ENCODE measurements at regions not wholly inside any gene's neighbourhood (a gene's known extent, or its start where the extent isn't known, plus 50 kb on each side); places are given as distances from the start of the nearest gene placed in this dataset.

DNA sequence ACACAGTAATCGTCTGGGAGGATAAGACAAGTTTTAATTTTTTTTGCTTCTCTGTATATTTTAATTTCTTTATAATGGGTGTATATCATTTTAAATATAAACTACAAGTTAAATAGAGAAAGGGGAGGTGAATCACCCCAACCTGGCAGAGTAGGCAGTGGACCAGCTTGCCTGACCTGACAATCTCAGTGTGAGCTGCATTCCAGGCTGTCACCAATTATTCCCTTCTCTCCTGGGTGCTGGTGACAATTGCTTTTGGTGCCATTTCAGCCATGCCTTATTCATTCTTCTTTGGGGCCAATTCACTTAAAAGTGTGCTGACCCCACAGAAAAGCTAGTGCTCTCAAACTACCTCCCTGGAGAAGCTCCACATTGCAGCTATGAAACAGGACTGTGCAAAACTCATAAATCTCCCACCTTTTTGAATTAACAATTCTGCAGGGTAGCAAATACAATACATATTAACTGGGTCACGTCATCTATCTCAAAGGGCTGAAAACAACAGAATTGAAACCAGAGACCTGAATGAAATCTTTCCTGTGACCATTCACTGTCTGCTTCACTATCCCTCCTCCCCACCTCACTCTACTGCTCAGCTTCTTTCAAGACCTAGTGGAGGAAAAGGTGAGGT is 359.0 kb downstream of the HS3ST1 start:
- CTCF ChIA-PET: interaction anchor here (0.6 to 1.7 kb wide), 2 partner anchors 9 to 932 kb away, joined by 3 read pairs; no protein-coding TSS in a partner anchor
- no peaks in the 10 kb centered on the region for H3K36me3 ChIP-seq (ENCODE audit: control insufficient read depth in 2 of 2, insufficient read depth in 1 of 2, low read length in 2 of 2)
- POLR2A ChIA-PET: no interaction called here

DNA sequence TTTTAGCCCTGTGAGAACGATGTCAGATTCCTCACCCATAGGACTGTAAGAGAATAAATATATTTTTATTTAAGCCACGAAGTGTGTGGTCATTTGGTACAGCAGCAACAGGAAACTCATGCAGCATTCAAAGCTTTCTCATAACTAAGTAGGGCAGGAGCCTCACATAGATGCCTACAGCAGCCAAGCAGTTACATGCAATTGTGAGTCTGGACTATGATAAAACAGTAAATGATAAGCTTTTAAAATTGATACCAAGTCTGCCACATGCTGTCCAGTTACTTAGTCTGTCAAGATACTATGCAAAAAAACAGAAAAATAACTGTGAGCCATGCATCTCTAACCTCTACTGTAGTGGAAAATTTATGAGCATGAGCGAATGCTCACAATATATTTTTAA is 359.6 kb downstream of the HS3ST1 start:
- H3K4me3 ChIP-seq (ENCODE audit: low read depth, low read length): no peak overlapping the region
- no peaks in the 10 kb centered on the region for H3K4me1 ChIP-seq (ENCODE audit: control insufficient read depth, insufficient read depth, low read length)
- TF ChIP-seq GLIS1 (tag by site-specific recombination; IDR thresholded peaks at IDR 0.05) (no peak), TCF7L2 (IDR thresholded peaks at IDR 0.05; ENCODE audit: borderline replicate concordance, low read depth, low read length) (no peak), ZNF571 (tag by site-specific recombination; IDR thresholded peaks at IDR 0.05) (no peak), ZEB2 (tag by site-specific recombination; IDR thresholded peaks at IDR 0.05) (no peak), SCRT2 (tag by site-specific recombination; IDR thresholded peaks at IDR 0.05) (no peak), GLI2 (tag by site-specific recombination; IDR thresholded peaks at IDR 0.05; ENCODE audit: borderline replicate concordance, low read depth) (no peak), TSHZ1 (tag by site-specific recombination; IDR thresholded peaks at IDR 0.05; ENCODE audit: borderline replicate concordance) (no peak), ZNF791 (tag by site-specific recombination; IDR thresholded peaks at IDR 0.05) (no peak), ZNF660 (tag by site-specific recombination; IDR thresholded peaks at IDR 0.05) (no peak), TRIM28 (IDR thresholded peaks at IDR 0.05; ENCODE audit: borderline replicate concordance, low read length) (no peak), KLF8 (tag by site-specific recombination; IDR thresholded peaks at IDR 0.05) (no peak), ZNF423 (tag by site-specific recombination; IDR thresholded peaks at IDR 0.05) (no peak), KLF7 (tag by site-specific recombination; IDR thresholded peaks at IDR 0.05; ENCODE audit: borderline replicate concordance) (no peak)
- no peaks in the 10 kb centered on the region for H3K9me3 ChIP-seq (ENCODE audit: control insufficient read depth, insufficient read depth, low read depth, low read length)
- no peak overlapping the region for H3K27ac ChIP-seq (ENCODE audit: extremely low read depth, low read depth, low read length)
- POLR2A ChIA-PET: no interaction called here
- no peaks in the 10 kb centered on the region for H3K36me3 ChIP-seq (ENCODE audit: control insufficient read depth in 2 of 2, insufficient read depth in 1 of 2, low read length in 2 of 2)
- CTCF ChIA-PET: interaction anchor here (0.6 to 1.7 kb wide), 2 partner anchors 10 to 932 kb away, joined by 3 read pairs; no protein-coding TSS in a partner anchor

More for the DNA sequence above, 359.0 kb downstream of the HS3ST1 start:
- TF ChIP-seq ZNF664 (tag by site-specific recombination; IDR thresholded peaks at IDR 0.05) (no peak), KLF16 (tag by site-specific recombination; IDR thresholded peaks at IDR 0.05) (no peak), ZNF433 (tag by site-specific recombination; IDR thresholded peaks at IDR 0.05; ENCODE audit: low read depth) (no peak), CTCF (tag by site-specific recombination; IDR thresholded peaks at IDR 0.05) (no peak), ZBTB8A (tag by site-specific recombination; IDR thresholded peaks at IDR 0.05) (no peak), ZBTB17 (tag by site-specific recombination; IDR thresholded peaks at IDR 0.05) (no peak), ZNF202 (tag by site-specific recombination; IDR thresholded peaks at IDR 0.05; ENCODE audit: borderline replicate concordance) (no peak), ZNF677 (tag by site-specific recombination; IDR thresholded peaks at IDR 0.05) (no peak), ZFP41 (tag by site-specific recombination; IDR thresholded peaks at IDR 0.05; ENCODE audit: borderline replicate concordance) (no peak), ZNF214 (tag by site-specific recombination; IDR thresholded peaks at IDR 0.05; ENCODE audit: borderline replicate concordance) (no peak), ZNF777 (tag by site-specific recombination; IDR thresholded peaks at IDR 0.05; ENCODE audit: borderline replicate concordance) (no peak), ZNF76 (tag by site-specific recombination; IDR thresholded peaks at IDR 0.05; ENCODE audit: borderline replicate concordance, low read depth) (no peak), ZNF239 (tag by site-specific recombination; IDR thresholded peaks at IDR 0.05) (no peak), PRDM4 (tag by site-specific recombination; IDR thresholded peaks at IDR 0.05) (no peak), ZFP3 (tag by site-specific recombination; IDR thresholded peaks at IDR 0.05; ENCODE audit: low read depth) (no peak), ZNF530 (tag by site-specific recombination; IDR thresholded peaks at IDR 0.05; ENCODE audit: low read depth) (no peak)
- Histone ChIP-seq H3K4me1 (ENCODE audit: control insufficient read depth, insufficient read depth, low read length) (no peaks in the 10 kb centered on the region), H3K9me3 (ENCODE audit: control insufficient read depth, insufficient read depth, low read depth, low read length) (no peaks in the 10 kb centered on the region), H3K27ac (ENCODE audit: extremely low read depth, low read depth, low read length) (no peak overlapping the region), H3K4me3 (ENCODE audit: low read depth, low read length) (no peak overlapping the region)
